Osteoblast (primary cell): ENCODE measurements at regions not wholly inside any gene's neighbourhood (a gene's known extent, or its start where the extent isn't known, plus 50 kb on each side); places are given as distances from the start of the nearest gene placed in this dataset.
A peak's percentile ranks its signal among the peaks of the same experiment; 100 is the strongest.

ENCODE experiments used
- DNase-seq: peaks from one replicate; pipeline ENCODE4 v3.0.0; 2011; ENCODE audit warnings: low spot score, mixed read lengths; ENCODE audit not compliant: insufficient read length; ENCODE audit errors: missing footprints
- H2AFZ ChIP-seq: 2 replicates; pipeline ENCODE4 v1.6.0; 2011; ENCODE audit warnings: mild to moderate bottlenecking, low read length
- H3K27ac ChIP-seq: 2 replicates; pipeline ENCODE4 v1.5.1; 2011; ENCODE audit warnings: mild to moderate bottlenecking, low read depth, low read length, moderate library complexity
- H3K27me3 ChIP-seq: 2 replicates; pipeline ENCODE4 v1.6.0; 2012; ENCODE audit warnings: mild to moderate bottlenecking, control low read depth, inconsistent platforms, low read length, moderate library complexity; ENCODE audit not compliant: insufficient read depth
- H3K36me3 ChIP-seq: 2 replicates; pipeline ENCODE4 v1.5.1; 2011; ENCODE audit warnings: mild to moderate bottlenecking, low read length, control low read depth, moderate library complexity; ENCODE audit not compliant: insufficient read depth
- H3K4me1 ChIP-seq: 2 replicates; pipeline ENCODE4 v1.5.1; 2011; ENCODE audit warnings: mild to moderate bottlenecking, low read length, control low read depth, moderate library complexity; ENCODE audit not compliant: insufficient read depth
- H3K4me2 ChIP-seq: 2 replicates; pipeline ENCODE4 v1.6.0; 2011; ENCODE audit warnings: mild to moderate bottlenecking, low read length; ENCODE audit not compliant: insufficient read depth
- H3K4me3 ChIP-seq: fragments of 200-600 bp; sonication (generic); 3 replicates; pipeline ENCODE4 v1.5.1; 2012; ENCODE audit warnings: mild to moderate bottlenecking, low read length, inconsistent platforms; ENCODE audit not compliant: insufficient read depth
- H3K79me2 ChIP-seq: 2 replicates; pipeline ENCODE4 v1.6.0; 2012; ENCODE audit warnings: mild to moderate bottlenecking, low read length, control low read depth, inconsistent platforms; ENCODE audit not compliant: insufficient read depth
- H3K9me3 ChIP-seq: 2 replicates; pipeline ENCODE4 v1.5.1; 2011; ENCODE audit warnings: low read depth, low read length, control low read depth
- H4K20me1 ChIP-seq: 2 replicates; pipeline ENCODE4 v1.6.0; 2012; ENCODE audit warnings: mild to moderate bottlenecking, low read length, control low read depth; ENCODE audit not compliant: insufficient read depth
- TF ChIP-seq, protein P1 (sequence below): IDR thresholded peaks from 2 replicates; pipeline ENCODE4 v1.5.1; 2011; ENCODE audit warnings: mild to moderate bottlenecking, low read depth, low read length, moderate library complexity; ENCODE audit errors: extremely low read depth

DNA sequence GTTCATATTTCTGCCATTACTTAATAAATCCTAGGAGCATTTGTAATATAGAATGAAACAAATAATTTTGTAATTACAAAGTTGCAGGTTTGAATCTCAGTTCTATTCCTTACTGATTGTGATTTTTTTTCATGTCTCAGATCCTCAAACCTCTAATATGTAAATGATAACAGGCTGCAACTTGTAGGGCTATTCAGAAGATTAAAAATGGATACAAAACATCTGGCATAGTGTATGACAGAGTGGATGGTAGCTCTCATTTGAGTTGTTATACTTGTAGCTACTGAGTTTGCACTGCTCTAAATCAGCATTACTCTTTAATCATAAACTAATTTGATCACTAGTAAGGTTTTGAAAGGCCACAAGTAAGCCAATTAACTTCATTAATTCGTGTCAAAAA lies 406.3 kb upstream of the MGAT4C start:
- Histone ChIP-seq H3K27me3 (no peaks in the 10 kb centered on the region), H3K4me2 (no peak overlapping the region), H3K4me1 (peaks cover 3% of the 10 kb centered on the region), H4K20me1 (no peaks in the 10 kb centered on the region), H3K4me3 (no peak overlapping the region), H3K9me3 (no peaks in the 10 kb centered on the region), H2AFZ (no peak overlapping the region), H3K79me2 (no peaks in the 10 kb centered on the region), H3K27ac (no peak overlapping the region), H3K36me3 (no peaks in the 10 kb centered on the region)
- TF ChIP-seq, protein P1, sequence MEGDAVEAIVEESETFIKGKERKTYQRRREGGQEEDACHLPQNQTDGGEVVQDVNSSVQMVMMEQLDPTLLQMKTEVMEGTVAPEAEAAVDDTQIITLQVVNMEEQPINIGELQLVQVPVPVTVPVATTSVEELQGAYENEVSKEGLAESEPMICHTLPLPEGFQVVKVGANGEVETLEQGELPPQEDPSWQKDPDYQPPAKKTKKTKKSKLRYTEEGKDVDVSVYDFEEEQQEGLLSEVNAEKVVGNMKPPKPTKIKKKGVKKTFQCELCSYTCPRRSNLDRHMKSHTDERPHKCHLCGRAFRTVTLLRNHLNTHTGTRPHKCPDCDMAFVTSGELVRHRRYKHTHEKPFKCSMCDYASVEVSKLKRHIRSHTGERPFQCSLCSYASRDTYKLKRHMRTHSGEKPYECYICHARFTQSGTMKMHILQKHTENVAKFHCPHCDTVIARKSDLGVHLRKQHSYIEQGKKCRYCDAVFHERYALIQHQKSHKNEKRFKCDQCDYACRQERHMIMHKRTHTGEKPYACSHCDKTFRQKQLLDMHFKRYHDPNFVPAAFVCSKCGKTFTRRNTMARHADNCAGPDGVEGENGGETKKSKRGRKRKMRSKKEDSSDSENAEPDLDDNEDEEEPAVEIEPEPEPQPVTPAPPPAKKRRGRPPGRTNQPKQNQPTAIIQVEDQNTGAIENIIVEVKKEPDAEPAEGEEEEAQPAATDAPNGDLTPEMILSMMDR = no peak
- no peak for DNase-seq

DNA sequence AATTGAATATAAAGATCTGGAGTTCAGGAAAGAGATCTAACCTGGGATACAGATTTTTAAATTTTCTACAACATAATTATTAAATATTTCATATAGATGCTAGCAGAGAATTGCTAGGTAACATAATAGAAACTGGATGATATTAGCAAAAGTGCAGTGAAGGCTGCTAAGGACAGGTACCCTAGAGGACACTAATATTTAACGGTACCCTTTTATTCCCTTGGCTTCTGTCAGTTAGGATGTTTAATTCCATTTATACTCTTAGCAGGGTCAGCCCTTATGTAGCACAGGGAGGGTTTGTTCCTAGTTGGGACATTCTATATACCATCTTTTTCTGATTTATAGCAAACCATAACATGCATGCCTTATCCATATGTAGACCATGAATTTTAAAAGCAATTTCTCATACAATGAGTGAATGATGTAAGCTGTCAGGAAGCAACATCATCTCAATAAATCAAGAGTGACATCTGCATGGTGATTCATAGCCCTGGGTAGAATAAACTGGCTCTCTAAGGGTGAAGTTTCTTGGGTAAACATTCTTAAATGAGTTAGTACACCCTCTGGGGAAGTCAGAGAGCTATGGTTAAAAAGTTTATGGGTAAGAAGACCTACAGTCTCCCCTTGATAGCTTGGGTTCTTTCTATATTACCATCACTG lies 404.4 kb upstream of the MGAT4C start:
- no peak overlapping the region for H2AFZ ChIP-seq

DNA sequence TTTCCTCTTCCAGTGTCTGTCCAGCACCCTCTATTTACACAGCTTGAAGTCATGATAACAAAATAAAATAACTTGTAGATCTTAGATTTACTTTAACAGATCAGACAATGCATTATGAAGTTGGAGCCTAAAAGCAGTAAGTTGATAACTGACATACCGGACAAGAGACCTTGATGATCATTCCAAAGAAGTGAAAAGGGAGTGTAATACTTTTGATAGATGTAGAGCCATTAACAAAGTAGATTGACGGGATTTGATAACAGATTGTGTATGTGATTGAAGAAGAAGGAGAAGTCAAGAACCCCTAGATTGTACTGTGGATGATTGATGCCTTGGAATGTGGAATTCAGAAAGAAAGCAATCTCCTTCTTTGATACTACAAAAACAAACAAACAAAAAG lies 403.8 kb upstream of the MGAT4C start:
- no peaks in the 10 kb centered on the region for H3K36me3 ChIP-seq
- no peaks in the 10 kb centered on the region for H3K79me2 ChIP-seq
- no peaks in the 10 kb centered on the region for H3K9me3 ChIP-seq
- H3K4me2 ChIP-seq = no peak overlapping the region
- H2AFZ ChIP-seq = no peak overlapping the region
- TF ChIP-seq, protein P1 = no peak
- DNase-seq = no peak
- no peaks in the 10 kb centered on the region for H4K20me1 ChIP-seq
- peaks cover 3% of the 10 kb centered on the region for H3K4me1 ChIP-seq
- no peak overlapping the region for H3K4me3 ChIP-seq
- H3K27ac ChIP-seq = no peak overlapping the region
- H3K27me3 ChIP-seq = no peaks in the 10 kb centered on the region

More for the DNA sequence above, 404.4 kb upstream of the MGAT4C start:
- Histone ChIP-seq H3K79me2 (no peaks in the 10 kb centered on the region), H3K4me2 (no peak overlapping the region), H3K27ac (no peak overlapping the region), H3K36me3 (no peaks in the 10 kb centered on the region), H3K4me1 (peaks cover 3% of the 10 kb centered on the region), H3K4me3 (no peak overlapping the region), H3K9me3 (no peaks in the 10 kb centered on the region), H4K20me1 (no peaks in the 10 kb centered on the region), H3K27me3 (no peaks in the 10 kb centered on the region)
- TF ChIP-seq, protein P1 = no peak
- DNase-seq = peak; percentile 73

DNA sequence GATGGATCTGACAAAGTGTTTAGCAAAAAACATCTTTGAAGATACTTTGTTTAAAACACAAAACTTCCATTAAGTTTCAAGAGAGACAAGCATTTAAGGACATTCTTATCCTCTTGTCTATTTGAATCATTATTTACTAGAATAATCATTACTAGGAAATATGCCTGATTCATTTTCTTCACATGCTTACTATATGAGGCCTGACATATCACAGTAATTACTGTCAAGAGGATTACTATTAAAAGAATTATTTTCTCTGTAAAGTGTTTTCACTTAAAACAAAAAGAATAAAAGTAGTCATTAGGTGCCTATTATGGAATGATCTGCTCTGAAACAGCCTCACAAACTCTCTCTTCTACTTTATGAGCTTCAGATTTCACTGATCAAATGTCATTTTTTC lies 402.1 kb upstream of the MGAT4C start:
- TF ChIP-seq, protein P1 = no peak

More for the DNA sequence above, 402.1 kb upstream of the MGAT4C start:
- DNase-seq = no peak
- no peak overlapping the region for H3K4me2 ChIP-seq
- H2AFZ ChIP-seq = no peak overlapping the region
- H3K36me3 ChIP-seq = no peaks in the 10 kb centered on the region
- H3K79me2 ChIP-seq = no peaks in the 10 kb centered on the region
- no peaks in the 10 kb centered on the region for H3K27me3 ChIP-seq
- no peak overlapping the region for H3K4me3 ChIP-seq
- no peaks in the 10 kb centered on the region for H3K9me3 ChIP-seq
- H3K4me1 ChIP-seq = peaks cover 3% of the 10 kb centered on the region
- H4K20me1 ChIP-seq = no peaks in the 10 kb centered on the region
- no peak overlapping the region for H3K27ac ChIP-seq
